SK-N-SH (cell line): ENCODE measurements at regions not wholly inside any gene's neighbourhood (a gene's known extent, or its start where the extent isn't known, plus 50 kb on each side); places are given as distances from the start of the nearest gene placed in this dataset.

ENCODE experiments used
- CTCF ChIP-seq: fragments of 200-600 bp; sonication (generic); IDR thresholded peaks from 2 replicates; pipeline ENCODE4 v1.6.1; 2017; ENCODE audit warnings: antibody characterized with exemption, mild to moderate bottlenecking, moderate library complexity
- POLR2AphosphoS5 ChIP-seq: IDR thresholded peaks from 2 replicates; pipeline ENCODE4 v1.6.1; 2012; ENCODE audit warnings: low read depth, low read length
- REST ChIP-seq: IDR thresholded peaks from 2 replicates; pipeline ENCODE4 v1.6.1; 2012; ENCODE audit warnings: mild to moderate bottlenecking, low read depth, low read length, moderate library complexity
- TAF1 ChIP-seq: IDR thresholded peaks from 2 replicates; pipeline ENCODE4 v1.6.1; 2012; ENCODE audit warnings: low read depth, mild to moderate bottlenecking, low read length, moderate library complexity, borderline replicate concordance

DNA sequence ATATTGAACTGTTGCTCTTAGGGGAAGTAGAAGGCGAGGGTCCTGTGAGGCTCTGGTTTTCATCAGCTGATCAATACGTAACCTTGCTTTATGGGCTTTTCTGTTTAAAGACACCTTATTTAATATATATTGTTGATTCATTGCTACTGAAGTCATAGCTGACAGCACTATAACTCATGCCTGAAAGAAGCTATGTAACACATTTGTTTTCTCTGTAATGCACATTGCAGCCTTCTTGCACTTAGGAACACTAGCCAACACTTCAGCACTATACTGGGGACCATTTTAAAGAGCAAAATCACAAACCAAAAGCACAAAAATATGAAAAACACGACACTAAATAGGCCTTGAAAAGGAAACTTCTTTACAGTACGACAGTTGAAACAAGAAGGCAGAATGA, 135.7 kb downstream of the TTC6 start:
- TF ChIP-seq CTCF, result no peak
- TF ChIP-seq POLR2AphosphoS5, result no peak
- no peak for TF ChIP-seq REST
- no peak for TF ChIP-seq TAF1
